Astrocyte (in vitro differentiated cells and primary cell): ENCODE measurements at regions not wholly inside any gene's neighbourhood (a gene's known extent, or its start where the extent isn't known, plus 50 kb on each side); places are given as distances from the start of the nearest gene placed in this dataset.

Experiments used
- EZH2 ChIP-seq: IDR thresholded peaks from 2 replicates; pipeline ENCODE4 v1.6.1; 2012; ENCODE audit warnings: mild to moderate bottlenecking, low read length, inconsistent platforms; ENCODE audit not compliant: insufficient read depth
- TF ChIP-seq, protein P1 (sequence below): IDR thresholded peaks from 2 replicates; pipeline ENCODE4 v1.5.1; 2011; ENCODE audit warnings: low read depth, mild to moderate bottlenecking, inconsistent platforms, low read length, moderate library complexity; ENCODE audit not compliant: insufficient read depth

DNA sequence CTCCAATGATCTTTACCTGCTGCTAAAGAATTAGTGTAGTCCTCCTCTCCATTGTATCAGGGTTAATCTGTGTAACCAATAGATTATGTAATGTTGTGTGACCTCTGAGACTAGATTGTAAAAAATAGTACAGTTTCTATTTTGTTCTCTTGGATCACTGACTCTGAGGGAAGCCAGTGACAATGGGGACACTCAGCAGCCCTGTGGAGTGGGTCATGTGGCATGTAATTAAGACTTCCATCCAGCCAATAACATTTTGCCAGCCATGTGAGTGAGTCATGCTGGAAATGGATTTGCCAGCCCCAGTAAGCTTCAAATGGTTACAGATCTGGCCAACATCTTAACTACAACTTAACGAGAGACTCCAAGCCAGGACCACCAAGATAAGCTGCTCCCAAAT, 332.3 kb downstream of the PTTG2 start:
- TF ChIP-seq, protein P1, sequence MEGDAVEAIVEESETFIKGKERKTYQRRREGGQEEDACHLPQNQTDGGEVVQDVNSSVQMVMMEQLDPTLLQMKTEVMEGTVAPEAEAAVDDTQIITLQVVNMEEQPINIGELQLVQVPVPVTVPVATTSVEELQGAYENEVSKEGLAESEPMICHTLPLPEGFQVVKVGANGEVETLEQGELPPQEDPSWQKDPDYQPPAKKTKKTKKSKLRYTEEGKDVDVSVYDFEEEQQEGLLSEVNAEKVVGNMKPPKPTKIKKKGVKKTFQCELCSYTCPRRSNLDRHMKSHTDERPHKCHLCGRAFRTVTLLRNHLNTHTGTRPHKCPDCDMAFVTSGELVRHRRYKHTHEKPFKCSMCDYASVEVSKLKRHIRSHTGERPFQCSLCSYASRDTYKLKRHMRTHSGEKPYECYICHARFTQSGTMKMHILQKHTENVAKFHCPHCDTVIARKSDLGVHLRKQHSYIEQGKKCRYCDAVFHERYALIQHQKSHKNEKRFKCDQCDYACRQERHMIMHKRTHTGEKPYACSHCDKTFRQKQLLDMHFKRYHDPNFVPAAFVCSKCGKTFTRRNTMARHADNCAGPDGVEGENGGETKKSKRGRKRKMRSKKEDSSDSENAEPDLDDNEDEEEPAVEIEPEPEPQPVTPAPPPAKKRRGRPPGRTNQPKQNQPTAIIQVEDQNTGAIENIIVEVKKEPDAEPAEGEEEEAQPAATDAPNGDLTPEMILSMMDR = no peak
- TF ChIP-seq EZH2 = no peak
